Hepatocyte (in vitro differentiated cells): ENCODE measurements at regions not wholly inside any gene's neighbourhood (a gene's known extent, or its start where the extent isn't known, plus 50 kb on each side); places are given as distances from the start of the nearest gene placed in this dataset.

Experiments
- EZH2 ChIP-seq: fragments of 200-600 bp; sonication (generic); IDR thresholded peaks from 2 replicates; pipeline ENCODE4 v1.6.1; 2016; ENCODE audit warnings: antibody characterized with exemption, mild to moderate bottlenecking, borderline replicate concordance
- EZH2phosphoT487 ChIP-seq: fragments of 200-600 bp; sonication (generic); IDR thresholded peaks from one replicate; pipeline ENCODE4 v1.6.1; 2018; ENCODE audit warnings: antibody characterized with exemption, mild to moderate bottlenecking, low read depth, moderate library complexity; ENCODE audit not compliant: unreplicated experiment, severe bottlenecking
- TF ChIP-seq, protein P1 (sequence below): fragments of 200-600 bp; sonication (generic); IDR thresholded peaks from 2 replicates; pipeline ENCODE4 v1.5.1; 2016; ENCODE audit warnings: antibody characterized with exemption, mild to moderate bottlenecking; ENCODE audit not compliant: poor library complexity

DNA sequence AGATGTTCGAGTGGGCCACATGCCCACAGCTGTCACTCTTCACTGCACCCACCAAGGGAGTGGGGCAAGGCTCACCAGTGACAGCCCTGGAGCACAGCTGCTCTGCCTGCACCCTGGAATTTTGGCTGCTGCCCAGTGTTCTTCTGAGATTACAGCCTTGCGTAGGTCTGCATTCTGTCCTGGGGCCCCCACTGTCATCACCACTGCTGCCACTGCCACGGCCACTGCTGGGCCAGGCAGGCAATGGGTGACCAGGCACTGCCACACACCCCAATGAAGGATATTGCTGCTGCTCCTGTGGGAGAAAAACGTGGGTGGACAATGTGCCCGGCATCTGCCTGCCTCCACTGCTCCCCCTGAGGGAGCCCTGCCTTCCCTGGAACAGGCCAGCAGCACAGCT, 1717.0 kb downstream of the TP53TG3F start:
- TF ChIP-seq, protein P1, sequence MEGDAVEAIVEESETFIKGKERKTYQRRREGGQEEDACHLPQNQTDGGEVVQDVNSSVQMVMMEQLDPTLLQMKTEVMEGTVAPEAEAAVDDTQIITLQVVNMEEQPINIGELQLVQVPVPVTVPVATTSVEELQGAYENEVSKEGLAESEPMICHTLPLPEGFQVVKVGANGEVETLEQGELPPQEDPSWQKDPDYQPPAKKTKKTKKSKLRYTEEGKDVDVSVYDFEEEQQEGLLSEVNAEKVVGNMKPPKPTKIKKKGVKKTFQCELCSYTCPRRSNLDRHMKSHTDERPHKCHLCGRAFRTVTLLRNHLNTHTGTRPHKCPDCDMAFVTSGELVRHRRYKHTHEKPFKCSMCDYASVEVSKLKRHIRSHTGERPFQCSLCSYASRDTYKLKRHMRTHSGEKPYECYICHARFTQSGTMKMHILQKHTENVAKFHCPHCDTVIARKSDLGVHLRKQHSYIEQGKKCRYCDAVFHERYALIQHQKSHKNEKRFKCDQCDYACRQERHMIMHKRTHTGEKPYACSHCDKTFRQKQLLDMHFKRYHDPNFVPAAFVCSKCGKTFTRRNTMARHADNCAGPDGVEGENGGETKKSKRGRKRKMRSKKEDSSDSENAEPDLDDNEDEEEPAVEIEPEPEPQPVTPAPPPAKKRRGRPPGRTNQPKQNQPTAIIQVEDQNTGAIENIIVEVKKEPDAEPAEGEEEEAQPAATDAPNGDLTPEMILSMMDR = no peak
- TF ChIP-seq EZH2 (no peak), EZH2phosphoT487 (no peak)
